Motor neuron (in vitro differentiated cells): ENCODE measurements at regions not wholly inside any gene's neighbourhood (a gene's known extent, or its start where the extent isn't known, plus 50 kb on each side); places are given as distances from the start of the nearest gene placed in this dataset.

ENCODE experiments used
- ATAC-seq, 8 experiments: fragments of 200-7000 bp; cut with Tn5 transposase; replicated peaks in 6 of 8; 2 replicates each; pipeline ENCODE4 v1.8.0; 2021; ENCODE audit warnings: mild to moderate bottlenecking in 8 of 8, moderate library complexity in 8 of 8
- H3K27ac ChIP-seq, 2 donors: fragments of 250-450 bp; sonication (Bioruptor Pico); 2 replicates each; pipeline ENCODE4 v1.9.0; 2021; ENCODE audit warnings: antibody characterized with exemption in 2 of 2, mild to moderate bottlenecking in 2 of 2, moderate library complexity in 1 of 2
- H3K4me1 ChIP-seq, 2 donors: fragments of 250-450 bp; sonication (Bioruptor Pico); replicated peaks in 1 of 2; 2 replicates each; pipeline ENCODE4 v1.6.1; 2021; ENCODE audit warnings: antibody characterized with exemption in 2 of 2, mild to moderate bottlenecking in 2 of 2, moderate library complexity in 1 of 2
- H3K4me3 ChIP-seq, 5 donors: fragments of 250-450 bp; sonication (Bioruptor Pico); 2 replicates each; pipeline ENCODE4 v1.9.0; 2021; ENCODE audit warnings: antibody characterized with exemption in 5 of 5, mild to moderate bottlenecking in 5 of 5, moderate library complexity in 4 of 5
- WGBS, 10 experiments: fragments of 450-650 bp; shearing (Covaris generic); methylation state at CpG; one replicate each; pipeline ENCODE4 v1.0.0; 2022; 5-methylcytosine and 5-hydroxymethylcytosine counted together
- in situ Hi-C, 9 experiments: fragments of 400-800 bp; cut with MboI; loops; one replicate each; pipeline ENCODE4 v1.15.0; 2021; ENCODE audit warnings: low sequenced_read_pairs in 9 of 9, low pct_unique_long_range_greater_than_20kb in 2 of 9; ENCODE audit not compliant: unreplicated experiment in 9 of 9

GRCh38 chr2:64794426-64794995, 140.8 kb upstream of the SERTAD2 start:
- H3K27ac ChIP-seq: no peak overlapping the region
- WGBS, 10 experiments: 20 to 93% (median 76%) methylated on average over 1 to 6 of the region's 6 CpGs
- ATAC-seq: no peak
- no peak overlapping the region for H3K4me3 ChIP-seq
- in situ Hi-C loops: no loop called here
- H3K4me1 ChIP-seq: no peaks in the 10 kb centered on the region

GRCh38 chr2:64795024-64795592, 141.4 kb upstream of the SERTAD2 start:
- Histone ChIP-seq H3K27ac (no peak overlapping the region), H3K4me3 (no peak overlapping the region), H3K4me1 (no peaks in the 10 kb centered on the region)
- in situ Hi-C loops: no loop called here
- ATAC-seq: no peak
- WGBS, 10 experiments: 55 to 100% (median 80%) methylated on average over 2 to 6 of the region's 6 CpGs

GRCh38 chr2:64796926-64797325, 143.2 kb upstream of the SERTAD2 start:
- Histone ChIP-seq H3K4me1 (no peaks in the 10 kb centered on the region), H3K4me3 (no peak overlapping the region), H3K27ac (no peak overlapping the region)
- in situ Hi-C loops: no loop called here
- no peak for ATAC-seq
- WGBS, 10 experiments: 40 to 100% (median 73%) methylated on average over 1 to 5 of the region's 6 CpGs; no CpG with 5 or more reads in 1 of the 10 experiments

- no peak for ATAC-seq
- 20 to 88% (median 73%) methylated on average over 1 to 4 of the region's 4 CpGs for WGBS, 10 experiments
- in situ Hi-C loops: no loop called here
- Histone ChIP-seq H3K27ac (no peak overlapping the region), H3K4me1 (no peaks in the 10 kb centered on the region), H3K4me3 (no peak overlapping the region)
These were observed 144.3 kb upstream of the SERTAD2 start for GRCh38 chr2:64797881-64798575.

- 40 to 100% (median 87%) methylated on average over 1 to 4 of the region's 4 CpGs; no CpG with 5 or more reads in 2 of the 10 experiments for WGBS, 10 experiments
- in situ Hi-C loops: no loop called here
- no peak overlapping the region for H3K4me3 ChIP-seq
- no peaks in the 10 kb centered on the region for H3K4me1 ChIP-seq
- no peak for ATAC-seq
- no peak overlapping the region for H3K27ac ChIP-seq
These were observed 146.0 kb upstream of the SERTAD2 start for GRCh38 chr2:64799592-64800252.

- 40 to 100% (median 86%) methylated on average over 1 to 2 of the region's 2 CpGs; no CpG with 5 or more reads in 1 of the 10 experiments for WGBS, 10 experiments
- in situ Hi-C loops: no loop called here
- no peaks in the 10 kb centered on the region for H3K4me1 ChIP-seq
- no peak overlapping the region for H3K4me3 ChIP-seq
- ATAC-seq: no peak
- no peak overlapping the region for H3K27ac ChIP-seq
These were observed 150.1 kb upstream of the SERTAD2 start for GRCh38 chr2:64803776-64804175.

GRCh38 chr2:64804651-64805050, 150.9 kb upstream of the SERTAD2 start:
- WGBS, 10 experiments: 60 to 100% (median 100%) methylated on average over 1 to 3 of the region's 3 CpGs; no CpG with 5 or more reads in 1 of the 10 experiments
- in situ Hi-C loops: no loop called here
- no peak for ATAC-seq
- H3K4me3 ChIP-seq: no peak overlapping the region
- no peaks in the 10 kb centered on the region for H3K4me1 ChIP-seq
- H3K27ac ChIP-seq: no peak overlapping the region

GRCh38 chr2:64807417-64807816, 153.7 kb upstream of the SERTAD2 start:
- ATAC-seq: peak; percentile 55 to 99 (median 90)
- in situ Hi-C loops: no loop called here
- no peaks in the 10 kb centered on the region for H3K4me1 ChIP-seq
- no peak overlapping the region for H3K27ac ChIP-seq
- no peak overlapping the region for H3K4me3 ChIP-seq
- 0 to 88% (median 59%) methylated on average over 1 to 4 of the region's 4 CpGs; no CpG with 5 or more reads in 2 of the 10 experiments for WGBS, 10 experiments

- no peak for ATAC-seq
- in situ Hi-C loops: no loop called here
- H3K4me3 ChIP-seq: no peak overlapping the region
- H3K27ac ChIP-seq: no peak overlapping the region
- 14 to 100% (median 94%) methylated on average over 1 to 2 of the region's 2 CpGs; no CpG with 5 or more reads in 3 of the 10 experiments for WGBS, 10 experiments
- H3K4me1 ChIP-seq: no peaks in the 10 kb centered on the region
These were observed 154.4 kb upstream of the SERTAD2 start for GRCh38 chr2:64808092-64808491.

- ATAC-seq: no peak
- in situ Hi-C loops: no loop called here
- H3K4me1 ChIP-seq: no peaks in the 10 kb centered on the region
- H3K4me3 ChIP-seq: no peak overlapping the region
- no peak overlapping the region for H3K27ac ChIP-seq
- 68 to 100% (median 80%) methylated on average over 1 to 2 of the region's 2 CpGs; no CpG with 5 or more reads in 4 of the 10 experiments for WGBS, 10 experiments
These were observed 155.0 kb upstream of the SERTAD2 start for GRCh38 chr2:64808754-64809153.

GRCh38 chr2:64809216-64809615, 155.5 kb upstream of the SERTAD2 start:
- in situ Hi-C loops: no loop called here
- no peak for ATAC-seq
- Histone ChIP-seq H3K4me3 (no peak overlapping the region), H3K27ac (no peak overlapping the region), H3K4me1 (no peaks in the 10 kb centered on the region)
- WGBS, 10 experiments: 33 to 100% (median 75%) methylated on average over 1 of the region's 1 CpG; no CpG with 5 or more reads in 3 of the 10 experiments

- 0 to 93% (median 65%) methylated on average over 1 to 4 of the region's 4 CpGs; no CpG with 5 or more reads in 2 of the 10 experiments for WGBS, 10 experiments
- H3K4me1 ChIP-seq: no peaks in the 10 kb centered on the region
These were observed 158.6 kb upstream of the SERTAD2 start for GRCh38 chr2:64812285-64812684.

GRCh38 chr2:64814007-64814406, 160.3 kb upstream of the SERTAD2 start:
- ATAC-seq: no peak
- Histone ChIP-seq H3K27ac (no peak overlapping the region), H3K4me3 (no peak overlapping the region), H3K4me1 (no peaks in the 10 kb centered on the region)
- in situ Hi-C loops: no loop called here
- WGBS, 10 experiments: 40 to 100% (median 100%) methylated on average over 1 to 4 of the region's 5 CpGs; no CpG with 5 or more reads in 3 of the 10 experiments

More at GRCh38 chr2:64812285-64812684, 158.6 kb upstream of the SERTAD2 start:
- no peak for ATAC-seq
- no peak overlapping the region for H3K4me3 ChIP-seq
- in situ Hi-C loops: no loop called here
- H3K27ac ChIP-seq: no peak overlapping the region
